ENCODE measurements at regions not wholly inside any gene's neighbourhood (a gene's known extent, or its start where the extent isn't known, plus 50 kb on each side); places are given as distances from the start of the nearest gene placed in this dataset.

DNA sequence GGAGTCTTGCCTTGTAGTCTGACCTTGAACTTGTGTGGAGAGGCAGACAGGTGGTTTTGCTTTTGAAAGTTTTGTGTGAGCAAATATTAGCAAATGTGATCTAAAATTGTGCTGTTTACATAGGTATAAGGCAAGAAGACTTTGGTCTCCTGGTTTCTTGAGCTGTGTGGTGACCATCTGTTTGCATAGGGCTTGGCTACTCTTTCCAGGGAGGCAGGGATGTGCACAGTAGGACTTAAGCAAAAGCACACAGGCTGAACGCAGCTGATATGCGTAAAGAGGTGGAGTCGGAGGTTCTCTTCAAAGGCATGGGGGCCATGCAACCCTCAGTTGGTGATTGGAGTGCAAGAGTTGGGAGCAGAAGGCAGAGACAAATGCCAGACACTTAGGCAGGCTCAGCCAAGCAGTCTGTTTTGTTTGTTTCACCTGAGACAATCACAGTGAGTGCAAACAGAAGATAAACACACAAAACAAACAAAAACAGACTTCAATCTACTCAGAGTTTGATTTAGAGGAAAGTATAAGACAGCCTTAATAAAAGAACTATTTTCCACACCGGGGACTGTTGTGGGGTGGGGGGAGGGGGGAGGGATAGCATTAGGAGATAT lies 744.2 kb downstream of the MTRR start:
- Mint-ChIP-seq H3K4me3 (no peak overlapping the region), H3K27me3 (no peaks in the 10 kb centered on the region), H3K9me3 (peaks cover 5 to 19% (median 12%) of the 10 kb centered on the region in 5 donors), H3K36me3 (no peaks in the 10 kb centered on the region), H3K27ac (no peak overlapping the region), H3K4me1 (no peaks in the 10 kb centered on the region)
- Histone ChIP-seq H3K9me3 (ENCODE audit: low read length) (no peaks in the 10 kb centered on the region), H3K27ac (ENCODE audit: low read depth, low read length) (no peak overlapping the region), H3K4me1 (ENCODE audit: insufficient read depth, low read length) (no peaks in the 10 kb centered on the region), H3K27me3 (ENCODE audit: insufficient read depth, low read length, poor library complexity, severe bottlenecking) (no peaks in the 10 kb centered on the region), H3K36me3 (ENCODE audit: insufficient read depth, low read length) (no peaks in the 10 kb centered on the region), H3K4me3 (ENCODE audit: low read length) (no peak overlapping the region)
- CTCF ChIA-PET: no interaction called here
- POLR2A ChIA-PET: no interaction called here
- DNase-seq: no peak

- H3K9me3 Mint-ChIP-seq: peaks cover 6 to 19% (median 12%) of the 10 kb centered on the region in 5 donors
- POLR2A ChIA-PET: no interaction called here
Measured at GRCh38 chr5:8615142-8615858, 746.4 kb downstream of the MTRR start.

DNA sequence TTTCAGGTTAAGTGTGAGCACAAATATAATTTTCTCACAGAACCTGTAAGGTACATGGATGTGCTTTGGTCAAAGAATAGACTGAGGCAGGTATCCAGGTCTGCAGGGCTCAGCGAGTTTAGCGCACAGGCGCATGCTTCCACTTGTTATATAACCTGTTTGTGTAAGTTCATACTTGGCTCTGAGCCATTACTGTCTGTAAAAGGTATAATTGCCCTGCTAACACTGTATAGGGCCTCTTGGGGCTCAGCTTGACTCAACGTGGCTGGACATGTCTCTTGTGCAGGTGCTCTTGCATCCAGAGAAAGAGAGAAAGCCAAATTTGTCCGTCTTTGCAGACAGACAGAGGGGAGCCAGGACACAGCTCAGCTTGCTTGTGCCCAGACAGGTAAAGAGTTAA lies 759.6 kb downstream of the MTRR start:
- no peak overlapping the region for H3K27ac Mint-ChIP-seq
- no peaks in the 10 kb centered on the region for H3K27me3 ChIP-seq (ENCODE audit: insufficient read depth, low read length, poor library complexity, severe bottlenecking)
- ChIA-PET CTCF (no interaction called here), POLR2A (no interaction called here)
- no peaks in the 10 kb centered on the region for H3K4me1 ChIP-seq (ENCODE audit: insufficient read depth, low read length)
- H3K27me3 Mint-ChIP-seq: no peaks in the 10 kb centered on the region
- no peaks in the 10 kb centered on the region for H3K4me1 Mint-ChIP-seq
- H3K36me3 Mint-ChIP-seq: peaks cover 0 to under 1% (median 0%) of the 10 kb centered on the region in 3 donors
- peaks cover 3 to 21% (median 7%) of the 10 kb centered on the region in 5 donors for H3K9me3 Mint-ChIP-seq
- no peak overlapping the region for H3K4me3 Mint-ChIP-seq
- H3K36me3 ChIP-seq (ENCODE audit: insufficient read depth, low read length): no peaks in the 10 kb centered on the region
- H3K9me3 ChIP-seq (ENCODE audit: low read length): no peaks in the 10 kb centered on the region
- DNase-seq: no peak
- no peak overlapping the region for H3K27ac ChIP-seq (ENCODE audit: low read depth, low read length)
- H3K4me3 ChIP-seq (ENCODE audit: low read length): no peak overlapping the region

More at GRCh38 chr5:8615142-8615858, 746.4 kb downstream of the MTRR start:
- H3K36me3 ChIP-seq (ENCODE audit: insufficient read depth, low read length): no peaks in the 10 kb centered on the region
- no peaks in the 10 kb centered on the region for H3K27me3 ChIP-seq (ENCODE audit: insufficient read depth, low read length, poor library complexity, severe bottlenecking)
- no peak overlapping the region for H3K27ac ChIP-seq (ENCODE audit: low read depth, low read length)
- Mint-ChIP-seq H3K27me3 (no peaks in the 10 kb centered on the region), H3K4me3 (no peak overlapping the region), H3K36me3 (no peaks in the 10 kb centered on the region), H3K27ac (no peak overlapping the region), H3K4me1 (no peaks in the 10 kb centered on the region)
- H3K9me3 ChIP-seq (ENCODE audit: low read length): no peaks in the 10 kb centered on the region
- CTCF ChIA-PET: no interaction called here
- H3K4me3 ChIP-seq (ENCODE audit: low read length): no peak overlapping the region
- H3K4me1 ChIP-seq (ENCODE audit: insufficient read depth, low read length): no peaks in the 10 kb centered on the region
- DNase-seq: no peak

GRCh38 chr5:8633259-8633658 lies 764.3 kb downstream of the MTRR start:
- Mint-ChIP-seq H3K4me1 (no peaks in the 10 kb centered on the region), H3K27ac (no peak overlapping the region), H3K27me3 (no peaks in the 10 kb centered on the region), H3K36me3 (peaks cover 0 to 1% (median 0%) of the 10 kb centered on the region in 3 donors), H3K9me3 (peaks cover 0 to 21% (median 12%) of the 10 kb centered on the region in 5 donors), H3K4me3 (no peak overlapping the region)
- H3K36me3 ChIP-seq (ENCODE audit: insufficient read depth, low read length): no peaks in the 10 kb centered on the region
- ChIA-PET CTCF (no interaction called here), POLR2A (no interaction called here)
- H3K27ac ChIP-seq (ENCODE audit: low read depth, low read length): no peak overlapping the region
- no peaks in the 10 kb centered on the region for H3K27me3 ChIP-seq (ENCODE audit: insufficient read depth, low read length, poor library complexity, severe bottlenecking)
- no peak for DNase-seq
- no peaks in the 10 kb centered on the region for H3K9me3 ChIP-seq (ENCODE audit: low read length)
- H3K4me3 ChIP-seq (ENCODE audit: low read length): no peak overlapping the region
- H3K4me1 ChIP-seq (ENCODE audit: insufficient read depth, low read length): no peaks in the 10 kb centered on the region

GRCh38 chr5:8633696-8634095 lies 764.7 kb downstream of the MTRR start:
- Histone ChIP-seq H3K27me3 (ENCODE audit: insufficient read depth, low read length, poor library complexity, severe bottlenecking) (no peaks in the 10 kb centered on the region), H3K4me3 (ENCODE audit: low read length) (no peak overlapping the region), H3K27ac (ENCODE audit: low read depth, low read length) (no peak overlapping the region), H3K36me3 (ENCODE audit: insufficient read depth, low read length) (no peaks in the 10 kb centered on the region), H3K9me3 (ENCODE audit: low read length) (no peaks in the 10 kb centered on the region), H3K4me1 (ENCODE audit: insufficient read depth, low read length) (no peaks in the 10 kb centered on the region)
- POLR2A ChIA-PET: no interaction called here
- DNase-seq: no peak
- Mint-ChIP-seq H3K27me3 (no peaks in the 10 kb centered on the region), H3K4me3 (no peak overlapping the region), H3K9me3 (peaks cover 0 to 21% (median 12%) of the 10 kb centered on the region in 5 donors), H3K27ac (no peak overlapping the region), H3K36me3 (peaks cover 0 to 1% (median 0%) of the 10 kb centered on the region in 3 donors), H3K4me1 (no peaks in the 10 kb centered on the region)
- CTCF ChIA-PET: no interaction called here

DNA sequence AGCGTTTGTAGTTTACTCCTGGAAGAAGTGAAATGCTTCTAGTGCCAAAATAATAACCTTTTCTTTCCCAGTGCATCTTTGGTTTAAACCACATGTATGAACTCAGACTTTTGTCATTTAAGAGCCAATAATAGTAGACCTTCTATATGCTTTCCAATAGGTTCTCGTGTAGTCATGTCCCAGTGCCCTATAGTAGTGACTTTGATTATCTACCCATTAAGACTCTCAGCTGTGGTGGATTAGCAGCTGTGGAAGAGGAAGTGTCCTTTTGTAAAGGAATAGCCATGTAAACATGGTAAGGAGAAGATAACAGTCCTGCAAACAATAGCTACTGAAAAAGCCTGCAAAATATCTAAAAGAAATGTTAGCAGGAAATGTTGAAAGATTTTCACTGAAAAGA lies 765.3 kb downstream of the MTRR start:
- ChIA-PET POLR2A (no interaction called here), CTCF (no interaction called here)
- no peak for DNase-seq
- Histone ChIP-seq H3K4me1 (ENCODE audit: insufficient read depth, low read length) (no peaks in the 10 kb centered on the region), H3K36me3 (ENCODE audit: insufficient read depth, low read length) (no peaks in the 10 kb centered on the region), H3K9me3 (ENCODE audit: low read length) (no peaks in the 10 kb centered on the region), H3K27ac (ENCODE audit: low read depth, low read length) (no peak overlapping the region), H3K27me3 (ENCODE audit: insufficient read depth, low read length, poor library complexity, severe bottlenecking) (no peaks in the 10 kb centered on the region), H3K4me3 (ENCODE audit: low read length) (no peak overlapping the region)
- no peaks in the 10 kb centered on the region for H3K27me3 Mint-ChIP-seq
- H3K27ac Mint-ChIP-seq: no peak overlapping the region
- peaks cover 0 to 1% (median 0%) of the 10 kb centered on the region in 3 donors for H3K36me3 Mint-ChIP-seq
- H3K4me3 Mint-ChIP-seq: no peak overlapping the region
- H3K9me3 Mint-ChIP-seq: peaks cover 0 to 21% (median 12%) of the 10 kb centered on the region in 5 donors
- no peaks in the 10 kb centered on the region for H3K4me1 Mint-ChIP-seq

DNA sequence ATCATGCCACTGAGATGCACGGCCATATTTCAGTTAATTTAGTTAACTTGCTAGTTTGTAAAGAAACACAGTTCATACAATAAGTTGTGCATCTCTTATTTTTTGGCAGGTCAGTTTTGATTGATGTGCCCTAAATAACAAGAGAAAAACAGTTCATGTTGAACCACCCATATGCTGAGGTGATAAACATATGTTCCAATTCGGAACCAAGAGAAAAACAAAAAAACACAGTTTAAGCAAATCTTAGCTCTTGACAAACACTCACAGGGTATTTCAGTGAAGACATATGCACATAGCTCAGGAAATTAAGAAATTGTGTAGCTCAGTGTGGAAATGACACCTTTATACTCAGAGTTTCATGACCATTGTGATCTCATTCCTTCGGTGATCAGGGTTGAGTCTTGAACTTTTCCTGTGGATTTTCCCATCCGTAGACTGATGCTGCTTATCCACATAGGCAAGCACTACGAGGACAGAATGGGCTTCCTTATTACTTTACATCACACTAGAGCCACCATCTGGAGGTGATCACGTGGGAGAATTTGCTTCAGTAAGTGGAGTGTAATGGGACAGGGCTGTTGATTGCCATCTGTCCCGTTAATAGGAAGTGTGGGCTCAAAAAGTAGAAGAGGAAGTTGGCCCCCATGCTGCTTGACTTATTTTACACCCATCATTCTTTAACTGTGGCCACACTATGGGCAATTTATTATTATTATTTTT lies 773.0 kb downstream of the MTRR start:
- H3K9me3 Mint-ChIP-seq: peaks cover 3 to 14% (median 3%) of the 10 kb centered on the region in 5 donors
- no peaks in the 10 kb centered on the region for H3K27me3 Mint-ChIP-seq
- POLR2A ChIA-PET: no interaction called here
- no peak overlapping the region for H3K27ac ChIP-seq (ENCODE audit: low read depth, low read length)
- H3K27me3 ChIP-seq (ENCODE audit: insufficient read depth, low read length, poor library complexity, severe bottlenecking): no peaks in the 10 kb centered on the region
- H3K9me3 ChIP-seq (ENCODE audit: low read length): no peaks in the 10 kb centered on the region
- no peak overlapping the region for H3K4me3 Mint-ChIP-seq
- no peaks in the 10 kb centered on the region for H3K4me1 ChIP-seq (ENCODE audit: insufficient read depth, low read length)
- H3K36me3 Mint-ChIP-seq: no peaks in the 10 kb centered on the region
- H3K36me3 ChIP-seq (ENCODE audit: insufficient read depth, low read length): no peaks in the 10 kb centered on the region
- no peaks in the 10 kb centered on the region for H3K4me1 Mint-ChIP-seq
- no peak overlapping the region for H3K27ac Mint-ChIP-seq
- H3K4me3 ChIP-seq (ENCODE audit: low read length): no peak overlapping the region
- CTCF ChIA-PET: no interaction called here
- no peak for DNase-seq

DNA sequence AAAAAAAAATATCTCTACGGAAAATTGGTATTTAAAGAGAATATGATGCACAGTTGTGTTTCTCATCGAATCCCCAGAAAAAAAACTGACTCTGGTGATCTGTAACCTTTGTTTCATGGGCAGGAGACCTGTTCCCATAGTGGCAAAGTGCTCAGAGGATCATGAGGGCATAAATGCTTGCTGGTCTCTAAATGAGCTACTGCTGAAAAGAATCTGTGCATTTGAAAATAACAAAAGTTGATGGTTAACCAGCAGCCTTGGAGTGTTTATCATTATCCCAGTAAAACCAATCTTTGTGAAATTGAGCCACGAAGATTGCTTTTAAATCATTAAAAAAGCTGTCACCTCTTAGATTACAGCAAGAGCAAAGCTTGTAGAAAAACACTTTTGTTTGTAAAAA lies 775.4 kb downstream of the MTRR start:
- Mint-ChIP-seq H3K4me3 (no peak overlapping the region), H3K27ac (no peak overlapping the region), H3K36me3 (no peaks in the 10 kb centered on the region), H3K4me1 (no peaks in the 10 kb centered on the region), H3K9me3 (peaks cover 3 to 11% (median 3%) of the 10 kb centered on the region in 5 donors), H3K27me3 (no peaks in the 10 kb centered on the region)
- H3K9me3 ChIP-seq (ENCODE audit: low read length): no peaks in the 10 kb centered on the region
- no peak overlapping the region for H3K4me3 ChIP-seq (ENCODE audit: low read length)
- no peak for DNase-seq
- H3K27ac ChIP-seq (ENCODE audit: low read depth, low read length): no peak overlapping the region
- ChIA-PET POLR2A (no interaction called here), CTCF (no interaction called here)
- H3K4me1 ChIP-seq (ENCODE audit: insufficient read depth, low read length): no peaks in the 10 kb centered on the region
- no peaks in the 10 kb centered on the region for H3K36me3 ChIP-seq (ENCODE audit: insufficient read depth, low read length)
- no peaks in the 10 kb centered on the region for H3K27me3 ChIP-seq (ENCODE audit: insufficient read depth, low read length, poor library complexity, severe bottlenecking)

All from CD8-positive, alpha-beta memory T cell (primary cell).